ENCODE measurements at regions not wholly inside any gene's neighbourhood (a gene's known extent, or its start where the extent isn't known, plus 50 kb on each side); places are given as distances from the start of the nearest gene placed in this dataset.
"Not testable (repeated sequence)": the region's sequence is repeated elsewhere in the genome, so short reads cannot be mapped to it uniquely, and the experiment has no call there.

- Mint-ChIP-seq H3K9me3 (ENCODE audit: low read depth) (peaks cover 9% of the 10 kb centered on the region), H3K36me3 (ENCODE audit: insufficient read depth) (no peaks in the 10 kb centered on the region), H3K4me3 (ENCODE audit: low read depth) (no peak overlapping the region), H3K27ac (no peak overlapping the region), H3K27me3 (no peaks in the 10 kb centered on the region), H3K4me1 (ENCODE audit: low read depth) (peaks cover 8% of the 10 kb centered on the region)
- DNase-seq (ENCODE audit: low spot score, unreplicated experiment), result no peak
- TF ChIP-seq CTCF (IDR thresholded peaks at IDR 0.05; ENCODE audit: unreplicated experiment), result no peak
Observed at GRCh38 chr14:86780876-86781510, 1212.0 kb downstream of the GALC start.

GRCh38 chr14:86780461-86780860, 1212.5 kb downstream of the GALC start:
- peaks cover 8% of the 10 kb centered on the region for H3K4me1 Mint-ChIP-seq (ENCODE audit: low read depth)

GRCh38 chr14:86779416-86779815, 1213.6 kb downstream of the GALC start:
- Mint-ChIP-seq H3K9me3 (ENCODE audit: low read depth) (peaks cover 16% of the 10 kb centered on the region), H3K27ac (no peak overlapping the region), H3K4me3 (ENCODE audit: low read depth) (no peak overlapping the region), H3K27me3 (no peaks in the 10 kb centered on the region), H3K4me1 (ENCODE audit: low read depth) (peaks cover 8% of the 10 kb centered on the region), H3K36me3 (ENCODE audit: insufficient read depth) (no peaks in the 10 kb centered on the region)
- TF ChIP-seq CTCF (IDR thresholded peaks at IDR 0.05; ENCODE audit: unreplicated experiment), result no peak
- DNase-seq (ENCODE audit: low spot score, unreplicated experiment), result no peak

More at GRCh38 chr14:86780461-86780860, 1212.5 kb downstream of the GALC start:
- DNase-seq (ENCODE audit: low spot score, unreplicated experiment), result no peak
- H3K4me3 Mint-ChIP-seq (ENCODE audit: low read depth), result no peak overlapping the region
- H3K9me3 Mint-ChIP-seq (ENCODE audit: low read depth), result peaks cover 14% of the 10 kb centered on the region
- no peaks in the 10 kb centered on the region for H3K27me3 Mint-ChIP-seq
- no peaks in the 10 kb centered on the region for H3K36me3 Mint-ChIP-seq (ENCODE audit: insufficient read depth)
- TF ChIP-seq CTCF (IDR thresholded peaks at IDR 0.05; ENCODE audit: unreplicated experiment), result no peak
- H3K27ac Mint-ChIP-seq, result no peak overlapping the region

GRCh38 chr14:86777963-86778602, 1214.9 kb downstream of the GALC start:
- Mint-ChIP-seq H3K27ac (no peak overlapping the region), H3K36me3 (ENCODE audit: insufficient read depth) (no peaks in the 10 kb centered on the region), H3K9me3 (ENCODE audit: low read depth) (peaks cover 17% of the 10 kb centered on the region), H3K4me1 (ENCODE audit: low read depth) (peaks cover 8% of the 10 kb centered on the region), H3K27me3 (no peaks in the 10 kb centered on the region), H3K4me3 (ENCODE audit: low read depth) (no peak overlapping the region)
- DNase-seq (ENCODE audit: low spot score, unreplicated experiment), result no peak
- no peak for TF ChIP-seq CTCF (IDR thresholded peaks at IDR 0.05; ENCODE audit: unreplicated experiment)

- not testable (repeated sequence) for H3K27me3 Mint-ChIP-seq; DNase-seq (ENCODE audit: low spot score, unreplicated experiment); H3K4me3 Mint-ChIP-seq (ENCODE audit: low read depth); H3K36me3 Mint-ChIP-seq (ENCODE audit: insufficient read depth); H3K27ac Mint-ChIP-seq; H3K4me1 Mint-ChIP-seq (ENCODE audit: low read depth)
- peaks cover 17% of the 10 kb centered on the region for H3K9me3 Mint-ChIP-seq (ENCODE audit: low read depth)
Observed at GRCh38 chr14:86775896-86776295, 1217.1 kb downstream of the GALC start.

- H3K9me3 Mint-ChIP-seq (ENCODE audit: low read depth), result peaks cover 17% of the 10 kb centered on the region
- H3K27ac Mint-ChIP-seq, result no peak overlapping the region
- no peaks in the 10 kb centered on the region for H3K36me3 Mint-ChIP-seq (ENCODE audit: insufficient read depth)
- no peak overlapping the region for H3K4me3 Mint-ChIP-seq (ENCODE audit: low read depth)
- no peak for DNase-seq (ENCODE audit: low spot score, unreplicated experiment)
- peaks cover 8% of the 10 kb centered on the region for H3K4me1 Mint-ChIP-seq (ENCODE audit: low read depth)
- no peaks in the 10 kb centered on the region for H3K27me3 Mint-ChIP-seq
- TF ChIP-seq CTCF (IDR thresholded peaks at IDR 0.05; ENCODE audit: unreplicated experiment), result no peak
Observed at GRCh38 chr14:86774916-86775315, 1218.1 kb downstream of the GALC start.
